Astrocyte of the spinal cord (primary cell): ENCODE measurements at regions not wholly inside any gene's neighbourhood (a gene's known extent, or its start where the extent isn't known, plus 50 kb on each side); places are given as distances from the start of the nearest gene placed in this dataset.

Experiments
- DNase-seq: peaks from one replicate; pipeline ENCODE4 v3.0.0; 2011; ENCODE audit warnings: low read depth, low spot score
- H3K4me3 ChIP-seq: 2 replicates; pipeline ENCODE4 v1.5.1; 2011; ENCODE audit warnings: low read depth, mild to moderate bottlenecking, low read length, moderate library complexity
- CTCF ChIP-seq: IDR thresholded peaks from 2 replicates; pipeline ENCODE4 v1.5.1; 2012; ENCODE audit warnings: low read depth, mild to moderate bottlenecking, low read length, inconsistent platforms
- in situ Hi-C: cut with HindIII; loops from 2 replicates; pipeline ENCODE4 v1.10.0; 2017; ENCODE audit warnings: low sequenced_read_pairs

GRCh38 chr5:119876522-119876921 lies 247.2 kb downstream of the FAM170A start:
- no peak for TF ChIP-seq CTCF
- no peak overlapping the region for H3K4me3 ChIP-seq
- DNase-seq: no peak
- in situ Hi-C loops: no loop called here

DNA sequence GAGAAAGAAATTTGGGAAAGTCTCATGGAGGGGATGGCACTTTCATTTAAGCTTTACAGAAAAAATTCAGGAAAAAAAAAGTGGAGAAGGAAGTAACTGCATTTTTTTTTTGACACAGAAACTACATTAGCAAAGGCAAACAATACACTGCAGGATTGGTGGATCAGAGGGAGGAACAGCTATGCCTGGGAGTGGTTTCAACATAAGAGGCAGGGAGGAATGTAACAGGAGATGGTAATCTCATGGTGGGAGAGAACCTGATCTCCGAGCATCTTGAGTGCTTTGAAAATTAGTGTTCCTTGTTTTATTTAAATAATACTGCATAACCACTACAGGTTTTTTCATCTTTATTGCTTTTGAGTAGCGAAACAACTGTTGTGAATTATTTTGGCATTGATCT lies 249.4 kb downstream of the FAM170A start:
- TF ChIP-seq CTCF: no peak
- no peak overlapping the region for H3K4me3 ChIP-seq
- in situ Hi-C loops: no loop called here
- no peak for DNase-seq

- no peak overlapping the region for H3K4me3 ChIP-seq
- no peak for TF ChIP-seq CTCF
- in situ Hi-C loops: no loop called here
- no peak for DNase-seq
Observed at GRCh38 chr5:119879446-119879845, 250.1 kb downstream of the FAM170A start.

DNA sequence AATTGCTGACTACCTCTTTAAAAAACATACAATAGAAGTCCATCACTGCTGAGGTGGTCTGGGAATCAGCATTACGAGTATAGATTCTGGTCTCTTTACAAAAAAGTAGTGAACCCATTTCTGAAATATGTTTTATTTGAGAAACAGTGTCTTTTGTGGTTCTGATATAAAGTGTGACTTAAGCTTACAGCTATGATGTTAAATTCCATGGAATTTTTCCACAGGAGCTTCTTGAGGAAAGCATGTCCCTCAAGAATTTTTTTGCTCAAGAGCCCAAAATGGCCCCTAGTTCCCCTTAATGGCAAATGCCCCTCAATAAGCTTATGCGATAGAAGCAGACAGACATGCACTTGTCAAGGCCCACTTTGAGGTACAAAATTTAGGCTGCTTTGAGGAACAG lies 265.7 kb downstream of the FAM170A start:
- no peak for DNase-seq
- H3K4me3 ChIP-seq: no peak overlapping the region
- in situ Hi-C loops: no loop called here
- no peak for TF ChIP-seq CTCF

DNA sequence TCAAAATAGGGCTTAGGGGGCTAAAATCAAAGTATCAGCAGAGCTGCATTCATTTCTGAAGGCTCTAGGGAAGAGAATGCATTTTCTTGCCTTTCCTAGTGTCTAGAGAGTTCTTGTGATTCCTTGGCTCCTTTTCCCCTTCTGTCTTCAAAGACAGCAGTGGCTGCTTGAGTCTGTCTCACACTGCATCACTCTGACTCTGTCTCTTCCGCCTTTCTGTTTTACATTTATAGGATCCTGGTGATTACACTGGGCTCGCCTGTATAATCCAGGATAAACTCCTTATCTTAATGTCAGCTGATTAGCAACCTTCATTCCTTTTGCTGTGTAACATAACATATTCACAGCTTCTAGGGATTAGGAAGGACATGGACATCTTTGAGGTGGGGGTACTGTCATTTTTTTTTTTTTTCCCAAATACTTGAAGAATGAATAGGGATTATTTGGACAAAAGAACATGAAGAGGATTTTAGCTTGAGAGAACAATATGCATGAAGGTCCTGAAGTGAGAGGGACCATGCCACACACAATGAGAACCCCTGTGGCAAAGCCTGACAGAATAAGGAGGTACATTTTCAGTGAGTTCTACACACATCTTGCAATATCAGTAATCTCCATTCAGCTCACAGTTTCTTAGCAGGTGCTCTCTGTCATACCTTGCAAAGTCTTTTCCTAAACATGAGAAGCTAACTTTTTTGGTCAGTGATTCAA lies 267.6 kb downstream of the FAM170A start:
- no peak overlapping the region for H3K4me3 ChIP-seq
- no peak for DNase-seq
- TF ChIP-seq CTCF: no peak
- in situ Hi-C loops: no loop called here

GRCh38 chr5:119897537-119898370 lies 268.4 kb downstream of the FAM170A start:
- no peak for TF ChIP-seq CTCF
- in situ Hi-C loops: no loop called here
- H3K4me3 ChIP-seq: no peak overlapping the region

More at GRCh38 chr5:119897537-119898370, 268.4 kb downstream of the FAM170A start:
- DNase-seq: peak; percentile 12
